ENCODE measurements at regions not wholly inside any gene's neighbourhood (a gene's known extent, or its start where the extent isn't known, plus 50 kb on each side); places are given as distances from the start of the nearest gene placed in this dataset.

DNA sequence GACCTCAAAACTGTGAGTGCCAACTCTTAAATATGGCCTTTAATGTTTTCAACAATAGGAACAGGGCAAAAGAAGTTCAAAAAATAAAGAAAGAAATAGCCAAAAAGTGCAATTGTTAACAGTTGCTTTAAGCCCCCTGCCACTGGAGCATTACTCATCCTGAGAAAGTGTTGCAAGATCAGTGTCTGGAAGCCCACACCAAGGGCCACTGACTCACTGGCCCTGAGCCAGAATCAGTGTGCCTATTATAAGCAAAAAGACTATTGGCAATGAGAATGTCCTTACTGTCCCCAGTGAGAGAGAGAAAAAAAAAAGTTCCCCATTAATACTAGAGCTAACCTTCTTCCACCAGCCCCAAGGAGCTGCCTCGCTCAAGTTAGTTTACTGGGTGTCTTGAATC lies 480.1 kb upstream of the ZNF385D start:
- H3K4me3 Mint-ChIP-seq: no peak overlapping the region
- no peaks in the 10 kb centered on the region for H3K27me3 Mint-ChIP-seq
- no peaks in the 10 kb centered on the region for H3K4me1 Mint-ChIP-seq
- no peaks in the 10 kb centered on the region for H3K36me3 Mint-ChIP-seq
- H3K27ac Mint-ChIP-seq: no peak overlapping the region
- peaks cover 2 to 12% (median 4%) of the 10 kb centered on the region in 3 donors for H3K9me3 Mint-ChIP-seq

- Mint-ChIP-seq H3K27ac (no peak overlapping the region), H3K4me3 (no peak overlapping the region), H3K27me3 (no peaks in the 10 kb centered on the region), H3K4me1 (no peaks in the 10 kb centered on the region), H3K36me3 (no peaks in the 10 kb centered on the region), H3K9me3 (peaks cover 2 to 4% (median 4%) of the 10 kb centered on the region in 3 donors)
Measured at GRCh38 chr3:22236490-22237270, 485.7 kb upstream of the ZNF385D start.

DNA sequence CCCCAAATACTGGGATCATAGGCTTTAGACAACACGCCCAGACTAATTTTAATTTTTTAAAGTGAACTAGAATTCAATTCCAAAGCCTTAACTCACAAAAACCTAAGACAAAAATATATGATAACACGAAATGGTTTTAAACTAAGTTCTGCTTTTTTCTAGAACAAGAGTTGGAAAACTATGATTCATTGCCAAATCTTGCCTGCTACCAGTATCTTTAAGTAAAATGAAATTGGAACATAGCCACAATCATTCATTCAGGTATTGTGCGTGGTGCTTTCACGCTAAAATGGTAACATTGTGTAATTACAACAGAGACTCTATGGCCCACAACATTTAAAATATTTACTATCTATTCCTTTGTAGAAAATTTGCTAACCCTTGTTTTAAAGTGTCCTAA lies 488.0 kb upstream of the ZNF385D start:
- Mint-ChIP-seq H3K9me3 (no peaks in the 10 kb centered on the region), H3K27ac (no peak overlapping the region), H3K36me3 (no peaks in the 10 kb centered on the region), H3K27me3 (no peaks in the 10 kb centered on the region), H3K4me1 (no peaks in the 10 kb centered on the region), H3K4me3 (no peak overlapping the region)

- no peak overlapping the region for H3K27ac Mint-ChIP-seq
- H3K4me1 Mint-ChIP-seq: no peaks in the 10 kb centered on the region
- no peaks in the 10 kb centered on the region for H3K9me3 Mint-ChIP-seq
- no peaks in the 10 kb centered on the region for H3K36me3 Mint-ChIP-seq
- no peaks in the 10 kb centered on the region for H3K27me3 Mint-ChIP-seq
- no peak overlapping the region for H3K4me3 Mint-ChIP-seq
Measured at GRCh38 chr3:22241110-22241509, 490.1 kb upstream of the ZNF385D start.

DNA sequence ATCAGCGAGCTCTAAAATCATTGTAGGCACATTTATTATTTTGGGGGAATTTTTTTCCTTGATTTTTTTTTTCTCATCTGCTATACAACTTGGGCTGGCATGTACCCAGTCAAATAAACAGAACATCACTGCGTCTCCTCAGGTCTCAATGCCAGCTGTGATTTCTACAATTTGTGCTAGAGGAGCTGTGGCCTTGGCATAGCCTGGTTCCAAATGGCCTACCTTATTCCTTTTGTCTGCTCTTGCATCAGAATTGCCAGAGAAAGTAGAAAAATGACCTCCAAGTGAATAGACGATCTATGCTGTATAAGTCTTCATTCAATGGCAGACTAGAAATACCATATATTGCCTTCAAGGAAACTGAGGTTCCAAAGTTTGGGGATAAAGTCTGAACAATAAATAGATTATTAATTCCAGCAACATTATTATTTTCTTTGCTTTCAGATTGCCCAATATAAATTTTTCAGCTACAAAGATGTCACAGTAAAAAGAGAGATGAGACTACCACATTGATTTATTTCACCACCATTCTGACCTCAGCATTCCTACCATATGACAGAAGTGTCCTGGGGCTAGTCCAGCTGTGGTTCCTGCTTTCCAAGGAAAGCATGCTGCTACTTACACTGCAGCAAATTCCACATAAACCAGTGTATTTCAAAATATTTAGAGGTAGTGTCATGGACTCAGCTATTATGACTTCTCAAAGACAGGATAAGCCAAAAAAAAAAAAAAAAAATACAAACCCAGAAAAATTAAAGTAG lies 493.9 kb upstream of the ZNF385D start:
- Mint-ChIP-seq H3K9me3 (no peaks in the 10 kb centered on the region), H3K27ac (no peak overlapping the region), H3K36me3 (no peaks in the 10 kb centered on the region), H3K27me3 (no peaks in the 10 kb centered on the region), H3K4me3 (no peak overlapping the region), H3K4me1 (no peaks in the 10 kb centered on the region)

DNA sequence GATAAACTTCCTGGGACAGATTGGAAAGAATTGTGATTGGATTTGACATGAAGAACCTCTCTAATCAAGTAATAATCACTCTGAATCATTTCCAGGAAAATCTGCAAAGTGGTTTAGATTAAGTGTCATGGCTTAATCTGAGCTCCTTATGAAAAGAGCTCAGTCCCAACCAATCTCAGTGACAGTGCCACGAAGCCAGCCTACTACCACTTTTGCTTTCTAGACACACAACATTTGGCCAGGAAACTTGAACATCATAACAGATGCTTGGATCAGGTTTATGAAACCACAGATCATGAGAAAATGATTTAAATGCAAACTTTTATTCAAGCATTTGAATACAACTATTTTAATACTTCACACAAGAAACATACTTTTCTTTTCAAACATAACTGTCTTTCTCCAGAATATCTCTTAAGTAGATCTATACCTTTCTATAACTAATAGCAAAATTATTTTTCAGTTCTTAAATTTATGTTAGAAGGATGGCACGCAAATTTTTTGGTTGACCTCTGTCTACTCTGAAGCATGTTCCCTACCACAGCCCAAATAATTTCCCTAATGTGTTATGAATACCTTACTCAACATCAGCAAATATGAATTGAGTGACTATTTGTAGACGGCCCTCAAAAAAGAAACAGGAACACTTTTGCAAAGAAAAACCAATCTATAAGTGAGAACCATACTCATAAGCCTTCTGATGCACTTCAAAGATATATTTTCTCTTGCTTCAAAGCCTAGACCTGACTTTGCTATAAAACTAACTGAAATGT lies 495.0 kb upstream of the ZNF385D start:
- no peaks in the 10 kb centered on the region for H3K4me1 Mint-ChIP-seq
- no peaks in the 10 kb centered on the region for H3K27me3 Mint-ChIP-seq
- H3K27ac Mint-ChIP-seq: no peak overlapping the region
- no peaks in the 10 kb centered on the region for H3K9me3 Mint-ChIP-seq
- H3K36me3 Mint-ChIP-seq: no peaks in the 10 kb centered on the region
- H3K4me3 Mint-ChIP-seq: no peak overlapping the region

- H3K36me3 Mint-ChIP-seq: no peaks in the 10 kb centered on the region
- no peaks in the 10 kb centered on the region for H3K4me1 Mint-ChIP-seq
- no peaks in the 10 kb centered on the region for H3K9me3 Mint-ChIP-seq
- no peak overlapping the region for H3K4me3 Mint-ChIP-seq
- no peaks in the 10 kb centered on the region for H3K27me3 Mint-ChIP-seq
- H3K27ac Mint-ChIP-seq: no peak overlapping the region
Measured at GRCh38 chr3:22249658-22250057, 498.6 kb upstream of the ZNF385D start.

- Mint-ChIP-seq H3K9me3 (peaks cover 0 to 1% (median 0%) of the 10 kb centered on the region in 3 donors), H3K27ac (no peak overlapping the region), H3K27me3 (no peaks in the 10 kb centered on the region), H3K4me1 (no peaks in the 10 kb centered on the region), H3K4me3 (no peak overlapping the region), H3K36me3 (no peaks in the 10 kb centered on the region)
Measured at GRCh38 chr3:22257252-22257651, 506.2 kb upstream of the ZNF385D start.

GRCh38 chr3:22262386-22262785 lies 511.4 kb upstream of the ZNF385D start:
- Mint-ChIP-seq H3K27me3 (no peaks in the 10 kb centered on the region), H3K9me3 (peaks cover 0 to 1% (median 0%) of the 10 kb centered on the region in 3 donors), H3K27ac (no peak overlapping the region), H3K36me3 (no peaks in the 10 kb centered on the region), H3K4me3 (no peak overlapping the region), H3K4me1 (no peaks in the 10 kb centered on the region)

GRCh38 chr3:22263042-22263441 lies 512.0 kb upstream of the ZNF385D start:
- Mint-ChIP-seq H3K27me3 (no peaks in the 10 kb centered on the region), H3K27ac (no peak overlapping the region), H3K36me3 (no peaks in the 10 kb centered on the region), H3K9me3 (peaks cover 0 to 1% (median 0%) of the 10 kb centered on the region in 3 donors), H3K4me3 (no peak overlapping the region), H3K4me1 (no peaks in the 10 kb centered on the region)

DNA sequence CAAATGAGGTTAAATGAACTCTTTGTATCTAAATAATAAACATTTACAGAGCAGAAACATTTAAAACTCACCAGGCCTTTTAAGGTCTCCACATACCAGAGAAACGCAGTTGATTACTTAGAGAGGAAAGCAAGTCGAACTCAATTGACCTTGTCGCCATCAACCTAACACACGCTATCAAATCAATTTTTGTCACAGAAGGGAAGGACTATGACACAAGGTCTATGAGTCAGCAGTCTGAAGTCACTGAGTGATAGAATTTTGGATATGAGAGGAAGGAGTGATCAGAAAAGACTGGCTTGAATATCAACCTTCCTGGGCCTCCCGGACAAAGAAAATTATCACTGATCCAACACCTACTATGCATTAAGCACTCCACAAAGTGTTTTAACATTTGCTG lies 514.4 kb upstream of the ZNF385D start:
- Mint-ChIP-seq H3K27me3 (no peaks in the 10 kb centered on the region), H3K36me3 (no peaks in the 10 kb centered on the region), H3K27ac (no peak overlapping the region), H3K4me3 (no peak overlapping the region), H3K9me3 (peaks cover 0 to 2% (median 1%) of the 10 kb centered on the region in 3 donors), H3K4me1 (no peaks in the 10 kb centered on the region)

GRCh38 chr3:22269831-22270230 lies 518.8 kb upstream of the ZNF385D start:
- Mint-ChIP-seq H3K36me3 (no peaks in the 10 kb centered on the region), H3K4me3 (no peak overlapping the region), H3K4me1 (no peaks in the 10 kb centered on the region), H3K9me3 (peaks cover 2 to 5% (median 2%) of the 10 kb centered on the region in 3 donors), H3K27ac (no peak overlapping the region), H3K27me3 (no peaks in the 10 kb centered on the region)

DNA sequence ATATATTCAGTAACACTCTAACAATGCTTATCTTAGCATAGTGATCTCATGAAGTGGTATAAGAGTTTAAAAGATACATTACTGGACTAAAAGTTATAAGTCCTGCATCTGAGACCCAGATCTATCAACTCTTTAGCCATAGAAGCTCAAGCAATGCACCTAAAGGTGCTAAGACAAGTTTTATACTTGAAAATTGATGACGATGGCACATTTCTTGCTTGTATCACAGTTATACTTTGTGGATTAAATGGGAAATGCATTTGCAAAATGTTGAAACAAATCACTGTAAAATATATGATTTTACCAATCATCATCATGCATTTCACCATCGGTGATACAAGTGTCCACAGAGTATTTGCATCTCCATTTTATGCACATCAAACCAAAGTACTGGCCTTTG lies 525.3 kb upstream of the ZNF385D start:
- Mint-ChIP-seq H3K27ac (no peak overlapping the region), H3K4me1 (peaks cover 0 to 2% (median 0%) of the 10 kb centered on the region in 3 donors), H3K36me3 (no peaks in the 10 kb centered on the region), H3K9me3 (peaks cover 0 to 13% (median 2%) of the 10 kb centered on the region in 3 donors), H3K4me3 (no peak overlapping the region), H3K27me3 (no peaks in the 10 kb centered on the region)

- Mint-ChIP-seq H3K4me3 (no peak overlapping the region), H3K4me1 (peaks cover 0 to 2% (median 0%) of the 10 kb centered on the region in 3 donors), H3K27ac (no peak overlapping the region), H3K27me3 (no peaks in the 10 kb centered on the region), H3K36me3 (no peaks in the 10 kb centered on the region), H3K9me3 (peaks cover 0 to 3% (median 0%) of the 10 kb centered on the region in 3 donors)
Measured at GRCh38 chr3:22284559-22284958, 533.5 kb upstream of the ZNF385D start.

GRCh38 chr3:22288756-22289155 lies 537.7 kb upstream of the ZNF385D start:
- Mint-ChIP-seq H3K27ac (no peak overlapping the region), H3K4me3 (no peak overlapping the region), H3K27me3 (no peaks in the 10 kb centered on the region), H3K36me3 (no peaks in the 10 kb centered on the region), H3K9me3 (peaks cover 0 to 7% (median 5%) of the 10 kb centered on the region in 3 donors), H3K4me1 (no peaks in the 10 kb centered on the region)
